DND-41 (cell line): ENCODE measurements at regions not wholly inside any gene's neighbourhood (a gene's known extent, or its start where the extent isn't known, plus 50 kb on each side); places are given as distances from the start of the nearest gene placed in this dataset.
A peak's percentile ranks its signal among the peaks of the same experiment; 100 is the strongest.

Experiments
- ATAC-seq: fragments of 200-7000 bp; cut with Tn5 transposase; 3 replicates; pipeline ENCODE4 v1.9.1; 2021; ENCODE audit warnings: low read depth; ENCODE audit not compliant: insufficient read depth
- DNase-seq: peaks from one replicate; pipeline ENCODE4 v3.0.0-alpha.2; 2020
- H2AFZ ChIP-seq: 2 replicates; pipeline ENCODE4 v1.6.0; 2012; ENCODE audit warnings: low read depth, low read length
- H3K27ac ChIP-seq: 2 replicates; pipeline ENCODE4 v1.5.1; 2012; ENCODE audit warnings: low read length, inconsistent platforms
- H3K27me3 ChIP-seq: fragments of 200-600 bp; sonication (generic); 2 replicates; pipeline ENCODE4 v1.6.0; 2012; ENCODE audit warnings: low read length, mild to moderate bottlenecking, inconsistent platforms; ENCODE audit not compliant: insufficient read depth, poor library complexity
- H3K36me3 ChIP-seq: 2 replicates; pipeline ENCODE4 v1.5.1; 2012; ENCODE audit warnings: low read length, inconsistent platforms; ENCODE audit not compliant: insufficient read depth
- H3K4me1 ChIP-seq: 2 replicates; pipeline ENCODE4 v1.5.1; 2012; ENCODE audit warnings: mild to moderate bottlenecking, low read length; ENCODE audit not compliant: insufficient read depth
- H3K4me2 ChIP-seq: 2 replicates; pipeline ENCODE4 v1.6.0; 2012; ENCODE audit warnings: mild to moderate bottlenecking, moderate library complexity, low read length, inconsistent platforms; ENCODE audit not compliant: insufficient read depth
- H3K4me3 ChIP-seq, 2 experiments: fragments of 200-600 bp in 1 of 2; shearing (Covaris generic) in 1 of 2; 2 replicates each; pipeline ENCODE4 v1.5.1; 2012 to 2016; ENCODE audit warnings: inconsistent platforms in 2 of 2, low read length in 2 of 2, mild to moderate bottlenecking in 2 of 2, low read depth in 1 of 2, moderate library complexity in 1 of 2
- H3K79me2 ChIP-seq: 2 replicates; pipeline ENCODE4 v1.6.0; 2012; ENCODE audit warnings: low read length, inconsistent platforms; ENCODE audit not compliant: insufficient read depth
- H3K9ac ChIP-seq: 2 replicates; pipeline ENCODE4 v1.6.0; 2012; ENCODE audit warnings: low read depth, mild to moderate bottlenecking, inconsistent platforms, low read length, moderate library complexity
- H3K9me3 ChIP-seq: 2 replicates; pipeline ENCODE4 v1.5.1; 2012; ENCODE audit warnings: low read length, moderate library complexity, mild to moderate bottlenecking, inconsistent platforms; ENCODE audit not compliant: insufficient read depth, severe bottlenecking
- H4K20me1 ChIP-seq: 2 replicates; pipeline ENCODE4 v1.6.0; 2012; ENCODE audit warnings: low read length; ENCODE audit not compliant: insufficient read depth
- CTCF ChIP-seq: IDR thresholded peaks from 2 replicates; pipeline ENCODE4 v1.5.1; 2012; ENCODE audit warnings: borderline replicate concordance, low read length, moderate library complexity, mild to moderate bottlenecking; ENCODE audit not compliant: poor library complexity, severe bottlenecking; ENCODE audit errors: extremely low read depth
- EZH2 ChIP-seq: IDR thresholded peaks from 3 replicates; pipeline ENCODE4 v1.6.1; 2012; ENCODE audit warnings: borderline replicate concordance, low read depth, mild to moderate bottlenecking, moderate library complexity, low read length, inconsistent platforms; ENCODE audit not compliant: severe bottlenecking

GRCh38 chr17:77421630-77421972 lies 280.8 kb downstream of the SEC14L1 start:
- peak overlapping the region; percentile 53 for H3K4me2 ChIP-seq
- no peaks in the 10 kb centered on the region for H3K27me3 ChIP-seq
- H2AFZ ChIP-seq = no peak overlapping the region
- H3K79me2 ChIP-seq = peaks cover 88% of the 10 kb centered on the region
- no peaks in the 10 kb centered on the region for H3K9me3 ChIP-seq
- ATAC-seq (no peak), DNase-seq (no peak)
- peak overlapping the region in 1 of 2 experiments; percentile 43; a peak in 2 of 4 replicates for H3K4me3 ChIP-seq
- H3K9ac ChIP-seq = peak overlapping the region; percentile 51
- H3K27ac ChIP-seq = peak overlapping the region; percentile 98
- H4K20me1 ChIP-seq = no peaks in the 10 kb centered on the region
- TF ChIP-seq EZH2 (no peak), CTCF (no peak)
- peaks cover 18% of the 10 kb centered on the region; the same call in 1 of the 2 replicates for H3K36me3 ChIP-seq
- H3K4me1 ChIP-seq = peaks cover 59% of the 10 kb centered on the region

- peaks cover 88% of the 10 kb centered on the region for H3K79me2 ChIP-seq
- DNase-seq = no peak
- TF ChIP-seq EZH2 (no peak), CTCF (no peak)
- no peak overlapping the region for H3K4me3 ChIP-seq
- H3K4me1 ChIP-seq = peaks cover 63% of the 10 kb centered on the region
- no peaks in the 10 kb centered on the region for H4K20me1 ChIP-seq
- peak overlapping the region; percentile 98 for H3K27ac ChIP-seq
- no peaks in the 10 kb centered on the region for H3K9me3 ChIP-seq
- no peak for ATAC-seq
- H3K4me2 ChIP-seq = peak overlapping the region; percentile 53
- H2AFZ ChIP-seq = no peak overlapping the region
- H3K27me3 ChIP-seq = no peaks in the 10 kb centered on the region
- peaks cover 20% of the 10 kb centered on the region; the same call in 1 of the 2 replicates for H3K36me3 ChIP-seq
- peak overlapping the region; percentile 51 for H3K9ac ChIP-seq
These were observed 281.5 kb downstream of the SEC14L1 start for GRCh38 chr17:77422104-77422747.

GRCh38 chr17:77422748-77423113 lies 282.0 kb downstream of the SEC14L1 start:
- Histone ChIP-seq H3K4me2 (no peak overlapping the region), H3K9me3 (no peaks in the 10 kb centered on the region), H3K9ac (peak overlapping the region; percentile 51; the same call in 1 of the 2 replicates), H3K36me3 (peaks cover 20% of the 10 kb centered on the region; the same call in 1 of the 2 replicates), H4K20me1 (no peaks in the 10 kb centered on the region), H3K79me2 (peaks cover 90% of the 10 kb centered on the region), H3K4me1 (peaks cover 63% of the 10 kb centered on the region), H3K4me3 (no peak overlapping the region), H3K27me3 (no peaks in the 10 kb centered on the region), H3K27ac (peak overlapping the region; percentile 98), H2AFZ (no peak overlapping the region)
- ATAC-seq (no peak), DNase-seq (no peak)
- TF ChIP-seq EZH2 = no peak
- TF ChIP-seq CTCF = no peak
